ENCODE measurements at regions not wholly inside any gene's neighbourhood (a gene's known extent, or its start where the extent isn't known, plus 50 kb on each side); places are given as distances from the start of the nearest gene placed in this dataset.
A peak's percentile ranks its signal among the peaks of the same experiment; 100 is the strongest.

- Histone ChIP-seq H2AFZ (ENCODE audit: low read length) (no peak overlapping the region), H3K9ac (ENCODE audit: insufficient read depth, low read length) (no peak overlapping the region), H3K36me3 (ENCODE audit: control insufficient read depth, insufficient read depth, low read length) (no peaks in the 10 kb centered on the region), H3K27me3 (ENCODE audit: control insufficient read depth, insufficient read depth, low read length) (no peaks in the 10 kb centered on the region), H3K9me3 (ENCODE audit: control insufficient read depth, insufficient read depth, low read depth, low read length) (no peaks in the 10 kb centered on the region), H4K20me1 (ENCODE audit: control insufficient read depth, extremely low read depth, insufficient read depth, low read length) (no peaks in the 10 kb centered on the region), H3K4me3 (replicated peaks in 1 of 4; ENCODE audit: control extremely low read depth in 1 of 4, insufficient read depth in 1 of 4, low read depth in 3 of 4, low read length in 4 of 4) (no peak overlapping the region), H3K27ac (ENCODE audit: insufficient read depth, low read length) (peak overlapping the region; percentile 81), H3K4me1 (ENCODE audit: control insufficient read depth, extremely low read depth, insufficient read depth, low read length) (peaks cover 13% of the 10 kb centered on the region), H3K79me2 (ENCODE audit: control insufficient read depth, insufficient read depth, low read length) (no peaks in the 10 kb centered on the region), H3K4me2 (ENCODE audit: extremely low read depth, insufficient read depth, low read length) (no peak overlapping the region)
- peak in 1 of 2 donors; percentile 68 for DNase-seq (ENCODE audit: low read depth in 2 of 2)
- no peak for TF ChIP-seq EZH2 (IDR thresholded peaks at IDR 0.05; ENCODE audit: low read length, missing control alignments)
- TF ChIP-seq CTCF (conservative IDR thresholded peaks at IDR 0.05 in 1 of 2, IDR thresholded peaks at IDR 0.05 in 1 of 2; ENCODE audit: low read depth in 1 of 2, low read length in 2 of 2) = no peak
Observed at GRCh38 chr20:4508773-4509172, 177.5 kb upstream of the PRNP start.

- no peaks in the 10 kb centered on the region for H3K79me2 ChIP-seq (ENCODE audit: control insufficient read depth, insufficient read depth, low read length)
- DNase-seq (ENCODE audit: low read depth in 2 of 2) = peak; percentile 82 to 97
- H3K4me1 ChIP-seq (ENCODE audit: control insufficient read depth, extremely low read depth, insufficient read depth, low read length) = peaks cover 9% of the 10 kb centered on the region
- no peak overlapping the region for H3K4me3 ChIP-seq (replicated peaks in 1 of 4; ENCODE audit: control extremely low read depth in 1 of 4, insufficient read depth in 1 of 4, low read depth in 3 of 4, low read length in 4 of 4)
- H4K20me1 ChIP-seq (ENCODE audit: control insufficient read depth, extremely low read depth, insufficient read depth, low read length) = no peaks in the 10 kb centered on the region
- TF ChIP-seq EZH2 (IDR thresholded peaks at IDR 0.05; ENCODE audit: low read length, missing control alignments) (no peak), CTCF (conservative IDR thresholded peaks at IDR 0.05 in 1 of 2, IDR thresholded peaks at IDR 0.05 in 1 of 2; ENCODE audit: low read depth in 1 of 2, low read length in 2 of 2) (no peak)
- peak overlapping the region; percentile 81 for H3K27ac ChIP-seq (ENCODE audit: insufficient read depth, low read length)
- no peaks in the 10 kb centered on the region for H3K27me3 ChIP-seq (ENCODE audit: control insufficient read depth, insufficient read depth, low read length)
- no peak overlapping the region for H3K9ac ChIP-seq (ENCODE audit: insufficient read depth, low read length)
- no peaks in the 10 kb centered on the region for H3K9me3 ChIP-seq (ENCODE audit: control insufficient read depth, insufficient read depth, low read depth, low read length)
- no peak overlapping the region for H2AFZ ChIP-seq (ENCODE audit: low read length)
- peak overlapping the region; percentile 52 for H3K4me2 ChIP-seq (ENCODE audit: extremely low read depth, insufficient read depth, low read length)
- no peaks in the 10 kb centered on the region for H3K36me3 ChIP-seq (ENCODE audit: control insufficient read depth, insufficient read depth, low read length)
Observed at GRCh38 chr20:4507288-4507719, 179.0 kb upstream of the PRNP start.

GRCh38 chr20:4504814-4505213 lies 181.4 kb upstream of the PRNP start:
- Histone ChIP-seq H3K4me3 (replicated peaks in 1 of 4; ENCODE audit: control extremely low read depth in 1 of 4, insufficient read depth in 1 of 4, low read depth in 3 of 4, low read length in 4 of 4) (no peak overlapping the region), H3K9ac (ENCODE audit: insufficient read depth, low read length) (no peak overlapping the region), H3K27me3 (ENCODE audit: control insufficient read depth, insufficient read depth, low read length) (no peaks in the 10 kb centered on the region), H3K4me1 (ENCODE audit: control insufficient read depth, extremely low read depth, insufficient read depth, low read length) (peaks cover 9% of the 10 kb centered on the region), H3K36me3 (ENCODE audit: control insufficient read depth, insufficient read depth, low read length) (no peaks in the 10 kb centered on the region), H3K79me2 (ENCODE audit: control insufficient read depth, insufficient read depth, low read length) (no peaks in the 10 kb centered on the region), H3K27ac (ENCODE audit: insufficient read depth, low read length) (no peak overlapping the region), H4K20me1 (ENCODE audit: control insufficient read depth, extremely low read depth, insufficient read depth, low read length) (no peaks in the 10 kb centered on the region), H2AFZ (ENCODE audit: low read length) (no peak overlapping the region), H3K4me2 (ENCODE audit: extremely low read depth, insufficient read depth, low read length) (no peak overlapping the region), H3K9me3 (ENCODE audit: control insufficient read depth, insufficient read depth, low read depth, low read length) (no peaks in the 10 kb centered on the region)
- DNase-seq (ENCODE audit: low read depth in 2 of 2) = no peak
- no peak for TF ChIP-seq EZH2 (IDR thresholded peaks at IDR 0.05; ENCODE audit: low read length, missing control alignments)
- TF ChIP-seq CTCF (conservative IDR thresholded peaks at IDR 0.05 in 1 of 2, IDR thresholded peaks at IDR 0.05 in 1 of 2; ENCODE audit: low read depth in 1 of 2, low read length in 2 of 2) = no peak

Measured in fibroblast of lung (primary cell).